Common myeloid progenitor, CD34-positive (primary cell): ENCODE measurements at regions not wholly inside any gene's neighbourhood (a gene's known extent, or its start where the extent isn't known, plus 50 kb on each side); places are given as distances from the start of the nearest gene placed in this dataset.

Experiments used
- CTCF ChIA-PET: fragments of 350-600 bp; sonication (Branson Sonifier 250); formaldehyde crosslinking; loops from one replicate; lab custom pipeline; 2021; ENCODE audit warnings: antibody characterized with exemption; lab: Charles Lee
- POLR2A ChIA-PET: fragments of 350-600 bp; sonication (Branson Sonifier 250); formaldehyde crosslinking; loops from one replicate; lab custom pipeline; 2021; ENCODE audit warnings: antibody characterized with exemption; lab: Charles Lee
- DNase-seq, 3 donors: peaks; one replicate each; pipeline versions ENCODE4 v3.0.0 to v3.0.0-alpha.2; 2013
- H3K27ac ChIP-seq, 2 experiments: 1 replicate in 1 of 2; 2 replicates in 1 of 2; pipeline ENCODE4 v1.7.0; 2013; ENCODE audit warnings: inconsistent platforms in 2 of 2, low read length in 2 of 2, mild to moderate bottlenecking in 2 of 2, low read depth in 1 of 2, moderate library complexity in 1 of 2; ENCODE audit not compliant: severe bottlenecking in 2 of 2, insufficient read depth in 1 of 2, poor library complexity in 1 of 2
- H3K27me3 ChIP-seq, 5 experiments: replicated peaks in 2 of 5; 1 replicate in 3 of 5; 2 replicates in 2 of 5; pipeline versions ENCODE4 v1.6.1 to v1.7.0; 2013; ENCODE audit warnings: low read length in 4 of 5, mild to moderate bottlenecking in 2 of 5, moderate library complexity in 2 of 5, inconsistent platforms in 1 of 5; ENCODE audit not compliant: insufficient read depth in 5 of 5, control insufficient read depth in 4 of 5
- H3K36me3 ChIP-seq, 4 experiments: 1 replicate in 2 of 4; 2 replicates in 2 of 4; pipeline versions ENCODE4 v1.6.1 to v1.7.0; 2013; ENCODE audit warnings: low read length in 3 of 4, control low read depth in 1 of 4, mild to moderate bottlenecking in 1 of 4; ENCODE audit not compliant: control insufficient read depth in 4 of 4, insufficient read depth in 4 of 4
- H3K4me1 ChIP-seq, 4 experiments: 1 replicate in 3 of 4; 2 replicates in 1 of 4; pipeline versions ENCODE4 v1.6.1 to v1.7.1; 2013; ENCODE audit warnings: low read length in 3 of 4, mild to moderate bottlenecking in 3 of 4, control low read depth in 1 of 4, inconsistent platforms in 1 of 4, moderate library complexity in 1 of 4; ENCODE audit not compliant: control insufficient read depth in 4 of 4, insufficient read depth in 4 of 4; ENCODE audit errors: control extremely low read depth in 1 of 4
- H3K4me3 ChIP-seq, 7 experiments: 1 replicate in 4 of 7; 2 replicates in 3 of 7; pipeline versions ENCODE4 v1.5.1 to v1.7.0; 2013; ENCODE audit warnings: mild to moderate bottlenecking in 7 of 7, low read length in 6 of 7, moderate library complexity in 6 of 7, inconsistent platforms in 2 of 7, low read depth in 2 of 7, control low read depth in 1 of 7; ENCODE audit not compliant: insufficient read depth in 4 of 7, control insufficient read depth in 1 of 7; ENCODE audit errors: extremely low read depth in 1 of 7
- H3K9me3 ChIP-seq, 5 experiments: 1 replicate in 4 of 5; 2 replicates in 1 of 5; pipeline versions ENCODE4 v1.6.1 to v1.7.1; 2013; ENCODE audit warnings: low read length in 4 of 5, mild to moderate bottlenecking in 2 of 5, inconsistent platforms in 1 of 5, low read depth in 1 of 5, moderate library complexity in 1 of 5; ENCODE audit not compliant: control insufficient read depth in 4 of 5, insufficient read depth in 2 of 5; ENCODE audit errors: control extremely low read depth in 1 of 5
- WGBS: methylation state at CpG from one replicate; pipeline ENCODE4 v1.1.5; 2013; ENCODE audit not compliant: insufficient coverage; 5-methylcytosine and 5-hydroxymethylcytosine counted together

DNA sequence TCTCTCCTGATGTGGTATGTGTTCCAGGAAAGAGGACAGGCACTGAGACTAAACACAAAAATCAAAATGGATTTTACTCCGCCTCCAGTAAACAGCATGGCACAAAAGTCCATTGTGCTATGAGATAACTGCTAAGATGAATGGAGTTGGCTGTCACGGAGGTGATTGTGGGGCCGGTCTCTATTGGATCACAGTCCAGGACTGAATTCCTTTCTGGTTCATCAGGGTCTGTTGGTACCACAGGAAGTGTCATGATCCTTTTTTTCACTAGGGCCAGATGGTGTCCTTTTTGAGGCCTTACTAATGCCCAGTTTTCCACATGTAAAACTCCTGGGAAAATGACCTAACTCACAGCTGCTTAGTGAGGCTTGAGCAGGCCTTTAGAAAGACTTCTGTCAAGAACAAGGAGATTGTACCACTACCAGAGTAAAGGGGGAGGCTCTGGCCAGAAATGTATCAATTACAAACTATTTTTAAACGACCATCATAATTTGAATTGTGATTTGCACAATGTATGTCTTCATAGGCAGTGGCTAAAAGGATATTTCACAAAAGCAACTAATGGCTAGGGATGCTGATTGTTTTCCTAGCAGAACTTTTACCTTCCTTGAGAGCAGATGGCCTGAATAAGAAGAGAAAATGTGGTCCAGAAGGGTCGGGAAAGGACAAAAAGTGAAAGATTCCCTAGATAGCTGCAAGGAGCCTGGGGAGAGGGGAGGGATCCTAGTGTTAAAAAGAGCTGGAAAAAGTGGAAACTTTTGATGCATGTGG lies 192.2 kb upstream of the POU3F2 start:
- Histone ChIP-seq H3K27me3 (peaks cover 0 to 3% (median 0%) of the 10 kb centered on the region in 5 experiments), H3K4me1 (no peaks in the 10 kb centered on the region), H3K4me3 (no peak overlapping the region), H3K36me3 (no peaks in the 10 kb centered on the region), H3K9me3 (no peaks in the 10 kb centered on the region), H3K27ac (no peak overlapping the region)
- ChIA-PET CTCF (interaction anchor here (1.8 kb wide), 1 partner anchor 10 kb away, joined by 4 read pairs; no protein-coding TSS in a partner anchor), POLR2A (no interaction called here)
- WGBS, result 64% methylated on average over 3 of the region's 5 CpGs
- DNase-seq, result no peak

DNA sequence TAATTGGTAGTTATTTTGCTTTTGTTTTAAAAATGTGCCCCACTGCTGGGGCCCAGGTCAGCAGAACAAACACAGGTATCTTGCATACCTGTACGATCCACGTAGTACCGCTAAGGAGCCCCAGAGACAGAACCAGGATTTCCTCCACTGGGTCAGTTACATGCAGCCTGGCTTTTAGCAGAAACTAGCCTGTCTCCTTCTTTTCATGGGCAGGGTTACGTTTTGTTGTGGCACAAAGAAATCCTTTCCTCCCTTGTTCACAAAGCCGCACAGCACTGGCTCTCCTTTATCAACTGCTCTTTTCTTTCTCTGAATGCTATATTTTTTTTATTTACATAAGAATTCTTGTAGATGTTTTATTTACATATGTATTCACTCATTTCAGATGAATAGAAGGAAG lies 190.3 kb upstream of the POU3F2 start:
- 67% methylated on average over 3 of the region's 5 CpGs for WGBS
- no peak overlapping the region for H3K4me3 ChIP-seq
- H3K27me3 ChIP-seq, result no peaks in the 10 kb centered on the region
- H3K4me1 ChIP-seq, result no peaks in the 10 kb centered on the region
- H3K9me3 ChIP-seq, result no peaks in the 10 kb centered on the region
- no peak overlapping the region for H3K27ac ChIP-seq
- ChIA-PET POLR2A (no interaction called here), CTCF (interaction anchor here (1.8 kb wide), 1 partner anchor 8 kb away, joined by 4 read pairs; no protein-coding TSS in a partner anchor)
- DNase-seq, result no peak
- no peaks in the 10 kb centered on the region for H3K36me3 ChIP-seq

DNA sequence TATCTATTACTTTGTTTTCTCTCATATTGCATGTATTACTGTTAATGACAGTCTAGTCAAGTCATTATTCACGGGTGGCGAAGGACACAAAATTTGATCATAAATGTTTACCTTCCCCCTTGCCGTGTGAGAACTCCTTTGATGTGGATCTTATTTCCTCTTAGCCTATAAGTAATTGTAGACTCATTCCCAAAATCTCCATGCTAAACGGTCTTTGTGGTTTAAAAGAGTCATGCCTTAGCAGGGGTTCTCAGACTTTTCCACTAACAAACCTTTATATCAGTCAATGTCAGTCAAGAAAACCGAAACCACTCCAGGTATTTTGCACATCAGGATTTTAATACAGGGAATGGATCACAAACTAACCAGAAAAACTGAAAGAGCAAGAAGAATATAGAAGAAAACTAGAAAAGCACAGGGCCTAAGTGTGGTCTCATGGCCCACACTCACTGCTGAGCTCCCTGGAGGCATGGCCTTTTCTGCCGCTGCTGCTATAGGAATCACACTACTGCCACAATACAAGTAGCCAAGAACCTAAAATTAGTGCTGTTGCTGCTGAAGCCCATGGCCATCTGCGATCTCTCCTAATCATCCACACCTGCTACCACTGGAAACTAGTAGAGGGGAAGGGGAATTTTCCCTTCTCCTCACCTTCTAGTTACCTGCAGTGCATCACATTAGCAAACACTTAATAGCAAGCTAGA lies 186.0 kb upstream of the POU3F2 start:
- Histone ChIP-seq H3K9me3 (no peaks in the 10 kb centered on the region), H3K27me3 (no peaks in the 10 kb centered on the region), H3K27ac (no peak overlapping the region), H3K4me1 (no peaks in the 10 kb centered on the region), H3K36me3 (no peaks in the 10 kb centered on the region), H3K4me3 (no peak overlapping the region)
- CTCF ChIA-PET, result no interaction called here
- DNase-seq, result no peak
- POLR2A ChIA-PET, result no interaction called here
- WGBS, result 80% methylated on average over 1 of the region's 7 CpGs

DNA sequence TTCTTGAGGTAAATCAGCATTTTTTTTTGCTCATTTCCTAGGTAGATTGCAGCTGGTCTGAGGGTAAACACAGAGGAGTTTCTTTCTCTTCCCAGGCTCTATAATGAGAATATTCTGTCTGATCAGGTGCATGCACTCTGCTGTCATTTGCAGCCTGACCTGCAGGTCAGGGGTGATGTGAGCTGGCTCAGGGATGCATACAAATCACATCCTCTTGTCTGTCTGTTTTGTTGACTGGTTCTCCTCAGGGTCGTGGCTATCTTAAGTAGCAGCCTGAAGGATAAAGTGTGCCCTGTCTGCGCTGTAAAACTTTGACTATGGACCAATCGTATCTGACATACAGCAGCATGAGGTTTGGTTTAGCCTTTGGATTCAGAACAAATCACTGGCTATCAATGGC lies 183.4 kb upstream of the POU3F2 start:
- ChIA-PET CTCF (no interaction called here), POLR2A (no interaction called here)
- no peak overlapping the region for H3K4me3 ChIP-seq
- no peaks in the 10 kb centered on the region for H3K27me3 ChIP-seq
- no peaks in the 10 kb centered on the region for H3K9me3 ChIP-seq
- DNase-seq, result no peak
- 73% methylated on average over 3 of the region's 3 CpGs for WGBS
- H3K27ac ChIP-seq, result no peak overlapping the region
- H3K36me3 ChIP-seq, result no peaks in the 10 kb centered on the region
- no peaks in the 10 kb centered on the region for H3K4me1 ChIP-seq

DNA sequence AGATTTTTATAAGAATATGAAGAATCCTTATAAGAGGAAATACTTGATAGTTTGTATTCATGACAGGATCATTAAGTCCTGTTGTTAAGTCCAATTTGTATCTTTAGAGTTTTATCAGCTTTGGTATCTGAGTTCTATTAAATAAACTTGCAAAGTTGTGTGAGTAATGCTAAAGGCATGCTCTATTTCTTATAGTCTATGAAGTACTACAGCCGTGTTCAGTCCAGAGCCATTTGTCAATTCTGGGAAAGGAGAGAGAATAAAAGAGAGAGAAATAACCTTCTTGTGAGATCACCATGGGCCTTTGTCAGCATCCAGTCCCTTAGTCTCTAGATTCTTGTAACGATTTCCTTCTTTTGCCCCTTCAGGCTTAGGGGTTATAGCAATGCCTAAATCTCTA lies 181.2 kb upstream of the POU3F2 start:
- Histone ChIP-seq H3K4me1 (no peaks in the 10 kb centered on the region), H3K36me3 (no peaks in the 10 kb centered on the region), H3K4me3 (no peak overlapping the region), H3K27me3 (no peaks in the 10 kb centered on the region), H3K27ac (no peak overlapping the region), H3K9me3 (no peaks in the 10 kb centered on the region)
- ChIA-PET CTCF (interaction anchor here (0.7 to 1.3 kb wide), 2 partner anchors 7 to 16 kb away, joined by 3 read pairs; no protein-coding TSS in a partner anchor), POLR2A (no interaction called here)
- WGBS, result 61% methylated on average over 2 of the region's 2 CpGs
- DNase-seq, result no peak

DNA sequence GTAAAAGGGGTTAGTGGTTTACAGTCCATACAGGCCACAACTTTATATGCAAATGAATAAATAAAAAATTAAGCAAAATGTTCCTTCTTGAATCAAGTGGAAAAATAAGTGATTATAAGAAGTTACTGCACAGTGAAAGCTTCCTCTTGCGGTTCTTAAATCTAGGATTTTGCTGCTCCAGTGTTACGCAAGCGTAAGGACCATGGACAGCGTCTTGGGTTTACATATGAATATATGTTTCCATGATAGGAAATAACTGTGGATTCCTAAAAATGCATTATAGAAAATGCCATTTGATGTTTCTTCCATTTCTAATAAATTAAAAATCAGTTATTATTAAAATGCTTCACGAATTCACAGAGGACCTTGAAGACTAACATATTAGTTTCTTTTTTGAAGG lies 176.6 kb upstream of the POU3F2 start:
- 29% methylated on average over 1 of the region's 5 CpGs for WGBS
- POLR2A ChIA-PET, result no interaction called here
- no peaks in the 10 kb centered on the region for H3K4me1 ChIP-seq
- H3K4me3 ChIP-seq, result no peak overlapping the region
- CTCF ChIA-PET, result no interaction called here
- H3K9me3 ChIP-seq, result no peaks in the 10 kb centered on the region
- no peaks in the 10 kb centered on the region for H3K36me3 ChIP-seq
- no peaks in the 10 kb centered on the region for H3K27me3 ChIP-seq
- no peak overlapping the region for H3K27ac ChIP-seq
- DNase-seq, result peak; percentile 10 to 51 (median 45)

DNA sequence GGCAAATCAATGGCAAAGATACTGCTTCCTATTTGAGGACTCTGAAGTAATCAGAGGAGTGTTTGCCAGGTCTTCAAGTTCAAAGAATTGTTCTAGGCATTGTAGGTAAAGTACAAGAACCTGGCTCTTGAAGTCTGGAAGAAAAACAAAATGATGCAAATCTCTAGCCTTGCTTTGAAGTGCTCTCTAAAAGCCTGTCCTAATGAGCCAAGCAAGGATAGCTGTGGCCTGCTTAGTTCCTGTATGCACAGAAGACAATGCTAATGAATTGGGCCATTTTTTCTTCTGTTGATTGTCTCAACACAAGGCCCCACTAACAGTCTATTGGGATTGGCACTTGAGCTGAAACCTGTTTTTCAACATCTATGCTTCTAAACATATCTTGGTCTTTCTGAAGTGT lies 165.0 kb upstream of the POU3F2 start:
- Histone ChIP-seq H3K27ac (no peak overlapping the region), H3K9me3 (no peaks in the 10 kb centered on the region), H3K27me3 (no peaks in the 10 kb centered on the region), H3K4me3 (no peak overlapping the region), H3K4me1 (no peaks in the 10 kb centered on the region), H3K36me3 (no peaks in the 10 kb centered on the region)
- no peak for DNase-seq
- ChIA-PET POLR2A (no interaction called here), CTCF (interaction anchor here (0.6 kb wide), 1 partner anchor 14 kb away, joined by 3 read pairs; no protein-coding TSS in a partner anchor)
